Brain microvascular endothelial cell (primary cell): ENCODE measurements at regions not wholly inside any gene's neighbourhood (a gene's known extent, or its start where the extent isn't known, plus 50 kb on each side); places are given as distances from the start of the nearest gene placed in this dataset.

Experiments
- DNase-seq: peaks from one replicate; pipeline ENCODE4 v3.0.0-alpha.2; 2020
- H3K27ac ChIP-seq: fragments of 250-450 bp; sonication (Bioruptor Pico); 2 replicates; pipeline ENCODE4 v1.5.1; 2020; ENCODE audit warnings: mild to moderate bottlenecking, moderate library complexity
- H3K27me3 ChIP-seq: fragments of 250-450 bp; sonication (Bioruptor Pico); replicated peaks from 2 replicates; pipeline ENCODE4 v1.5.1; 2020; ENCODE audit warnings: mild to moderate bottlenecking
- H3K36me3 ChIP-seq: fragments of 250-450 bp; sonication (Bioruptor Pico); replicated peaks from 2 replicates; pipeline ENCODE4 v1.5.1; 2020; ENCODE audit warnings: mild to moderate bottlenecking
- H3K4me3 ChIP-seq: 2 replicates; pipeline ENCODE4 v1.5.1; 2011; ENCODE audit warnings: low read depth, mild to moderate bottlenecking, control low read depth, low read length, moderate library complexity
- in situ Hi-C: cut with HindIII; loops from 2 replicates; pipeline ENCODE4 v1.10.0; 2017; ENCODE audit warnings: low sequenced_read_pairs, low pct_ligation_motif_present
- TF ChIP-seq, protein P1 (sequence below): IDR thresholded peaks from 2 replicates; pipeline ENCODE4 v1.5.1; 2011; ENCODE audit warnings: low read depth, mild to moderate bottlenecking, moderate library complexity, low read length, control low read depth, inconsistent platforms; ENCODE audit errors: missing control alignments

DNA sequence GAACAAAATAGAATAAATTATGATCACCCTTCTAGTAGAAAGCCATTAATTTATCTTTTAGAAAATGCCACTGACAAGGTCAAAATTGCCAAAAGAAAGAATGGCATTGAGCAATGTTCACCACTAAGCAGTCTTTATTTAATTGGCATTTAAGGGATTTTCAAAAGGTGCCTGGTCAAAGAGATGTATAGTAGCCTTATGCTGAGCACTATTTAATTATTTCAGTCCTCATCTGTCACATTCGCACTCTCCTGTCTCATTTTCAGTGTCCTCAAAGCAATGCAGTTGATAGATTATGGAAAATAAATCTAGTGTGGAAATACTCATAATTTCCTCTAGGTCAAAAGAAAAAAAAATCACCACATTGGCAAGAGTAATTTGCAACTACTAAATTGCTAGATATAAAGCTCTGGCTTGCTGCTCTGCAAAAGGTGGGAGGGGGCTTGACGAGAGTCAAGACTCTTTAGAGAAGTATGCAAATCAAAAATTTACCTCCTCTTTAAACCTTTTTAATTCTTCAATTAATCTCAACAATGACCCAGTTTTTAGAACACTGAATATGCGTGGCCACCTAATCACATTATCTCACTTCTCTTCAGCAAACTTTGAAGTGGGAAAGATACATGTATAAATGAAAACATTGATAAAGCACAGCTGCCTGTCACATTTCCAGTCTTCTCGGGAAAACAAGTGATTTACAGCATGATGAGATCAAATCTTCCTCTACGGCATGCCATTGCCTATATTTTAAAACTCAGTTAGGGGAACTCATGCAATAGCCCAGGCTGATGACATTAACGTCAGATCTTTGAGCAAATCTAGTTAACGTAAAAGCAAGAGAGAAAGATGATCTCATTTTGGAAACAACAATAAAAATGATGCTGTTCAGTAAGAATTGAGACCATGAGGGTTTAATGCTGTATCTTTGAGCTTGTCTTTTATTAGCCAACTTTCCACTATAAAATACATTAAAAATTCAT lies 373.1 kb upstream of the DCN start:
- Histone ChIP-seq H3K27ac (no peak overlapping the region), H3K27me3 (no peaks in the 10 kb centered on the region), H3K36me3 (no peaks in the 10 kb centered on the region), H3K4me3 (no peak overlapping the region)
- TF ChIP-seq, protein P1, sequence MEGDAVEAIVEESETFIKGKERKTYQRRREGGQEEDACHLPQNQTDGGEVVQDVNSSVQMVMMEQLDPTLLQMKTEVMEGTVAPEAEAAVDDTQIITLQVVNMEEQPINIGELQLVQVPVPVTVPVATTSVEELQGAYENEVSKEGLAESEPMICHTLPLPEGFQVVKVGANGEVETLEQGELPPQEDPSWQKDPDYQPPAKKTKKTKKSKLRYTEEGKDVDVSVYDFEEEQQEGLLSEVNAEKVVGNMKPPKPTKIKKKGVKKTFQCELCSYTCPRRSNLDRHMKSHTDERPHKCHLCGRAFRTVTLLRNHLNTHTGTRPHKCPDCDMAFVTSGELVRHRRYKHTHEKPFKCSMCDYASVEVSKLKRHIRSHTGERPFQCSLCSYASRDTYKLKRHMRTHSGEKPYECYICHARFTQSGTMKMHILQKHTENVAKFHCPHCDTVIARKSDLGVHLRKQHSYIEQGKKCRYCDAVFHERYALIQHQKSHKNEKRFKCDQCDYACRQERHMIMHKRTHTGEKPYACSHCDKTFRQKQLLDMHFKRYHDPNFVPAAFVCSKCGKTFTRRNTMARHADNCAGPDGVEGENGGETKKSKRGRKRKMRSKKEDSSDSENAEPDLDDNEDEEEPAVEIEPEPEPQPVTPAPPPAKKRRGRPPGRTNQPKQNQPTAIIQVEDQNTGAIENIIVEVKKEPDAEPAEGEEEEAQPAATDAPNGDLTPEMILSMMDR, result no peak
- DNase-seq, result no peak
- in situ Hi-C loops, result no loop called here

DNA sequence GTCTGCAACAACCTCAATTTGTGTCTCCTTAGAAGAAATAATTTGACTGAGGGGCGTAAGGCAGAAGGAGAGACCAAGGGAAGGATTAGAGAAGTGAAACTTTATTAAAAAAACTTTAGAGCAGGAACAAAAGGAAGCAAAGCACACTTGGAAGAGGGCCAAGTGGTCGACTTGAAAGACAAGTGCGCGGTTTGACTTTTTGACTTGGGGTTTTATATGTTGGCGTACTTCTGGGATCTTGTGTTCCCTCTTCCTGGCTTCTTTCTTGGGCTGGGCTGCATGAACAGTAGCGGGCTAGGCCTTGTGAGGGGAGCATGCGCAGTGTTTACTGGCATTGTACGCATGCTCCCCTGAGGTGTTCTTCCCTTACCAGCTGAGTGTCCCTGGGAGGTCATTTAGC lies 369.3 kb upstream of the DCN start:
- no peak for DNase-seq
- TF ChIP-seq, protein P1, result no peak
- in situ Hi-C loops, result no loop called here
- Histone ChIP-seq H3K27me3 (no peaks in the 10 kb centered on the region), H3K27ac (no peak overlapping the region), H3K36me3 (no peaks in the 10 kb centered on the region), H3K4me3 (no peak overlapping the region)

- H3K36me3 ChIP-seq, result no peaks in the 10 kb centered on the region
- in situ Hi-C loops, result no loop called here
- H3K4me3 ChIP-seq, result no peak overlapping the region
- DNase-seq, result no peak
- no peaks in the 10 kb centered on the region for H3K27me3 ChIP-seq
- no peak overlapping the region for H3K27ac ChIP-seq
- TF ChIP-seq, protein P1, result no peak
Measured at GRCh38 chr12:91551242-91551641, 368.6 kb upstream of the DCN start.

- Histone ChIP-seq H3K4me3 (no peak overlapping the region), H3K27me3 (no peaks in the 10 kb centered on the region), H3K27ac (no peak overlapping the region), H3K36me3 (no peaks in the 10 kb centered on the region)
- in situ Hi-C loops, result no loop called here
- DNase-seq, result no peak
- TF ChIP-seq, protein P1, result no peak
Measured at GRCh38 chr12:91542666-91543065, 360.0 kb upstream of the DCN start.

DNA sequence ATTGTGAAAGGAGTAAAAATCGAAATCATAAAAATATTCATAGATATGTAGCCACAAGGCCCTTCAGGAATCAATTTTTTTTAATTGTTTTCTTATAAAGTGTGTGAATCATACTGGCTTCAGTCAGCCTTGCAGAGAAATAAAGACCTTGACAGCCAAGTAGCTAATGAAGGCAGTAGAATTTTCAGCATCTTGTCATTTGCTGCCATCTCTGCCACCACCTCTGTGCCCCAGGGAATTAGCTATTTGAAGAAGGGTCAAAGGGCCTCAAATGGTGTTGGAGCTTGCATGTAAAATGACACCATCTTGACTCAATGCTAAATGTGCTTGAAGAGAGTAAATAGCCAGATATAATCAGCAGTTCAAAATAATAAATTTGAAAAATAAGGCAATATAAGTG lies 359.4 kb upstream of the DCN start:
- TF ChIP-seq, protein P1, result no peak
- DNase-seq, result no peak
- no peaks in the 10 kb centered on the region for H3K27me3 ChIP-seq
- no peaks in the 10 kb centered on the region for H3K36me3 ChIP-seq
- in situ Hi-C loops, result no loop called here
- H3K4me3 ChIP-seq, result no peak overlapping the region
- no peak overlapping the region for H3K27ac ChIP-seq

DNA sequence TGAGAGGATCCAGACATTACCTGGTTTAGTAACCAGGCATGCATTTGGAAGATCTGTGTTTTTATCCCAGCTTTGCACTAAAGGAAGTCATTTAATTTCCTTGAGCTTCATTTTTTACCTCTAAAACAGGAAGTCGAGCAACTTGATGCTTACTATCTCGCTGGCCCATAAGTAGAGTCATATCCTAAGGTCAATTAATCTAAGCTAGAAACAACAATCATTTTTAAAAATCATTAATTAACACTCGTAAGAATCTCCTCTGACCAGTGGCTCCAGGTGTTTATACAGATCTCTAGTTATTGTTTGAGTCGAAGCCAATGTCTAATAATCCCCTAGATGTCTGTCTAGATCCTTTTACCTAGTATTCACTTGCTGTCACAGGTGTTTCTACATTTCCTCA lies 355.8 kb upstream of the DCN start:
- in situ Hi-C loops, result no loop called here
- TF ChIP-seq, protein P1, result no peak
- Histone ChIP-seq H3K4me3 (no peak overlapping the region), H3K36me3 (no peaks in the 10 kb centered on the region), H3K27me3 (no peaks in the 10 kb centered on the region), H3K27ac (no peak overlapping the region)
- no peak for DNase-seq
